LoVo (cell line): ENCODE measurements at regions not wholly inside any gene's neighbourhood (a gene's known extent, or its start where the extent isn't known, plus 50 kb on each side); places are given as distances from the start of the nearest gene placed in this dataset.
A peak's percentile ranks its signal among the peaks of the same experiment; 100 is the strongest.
"Not testable (repeated sequence)": the region's sequence is repeated elsewhere in the genome, so short reads cannot be mapped to it uniquely, and the experiment has no call there.

Experiments
- DNase-seq: peaks from one replicate; pipeline ENCODE4 v3.0.0-alpha.2; 2016; ENCODE audit warnings: low spot score

- DNase-seq = no peak
Observed at GRCh38 chr10:121303287-121303890, 294.9 kb downstream of the FGFR2 start.

GRCh38 chr10:121305066-121305465 lies 293.2 kb downstream of the FGFR2 start:
- DNase-seq = no peak

GRCh38 chr10:121306159-121306673 lies 292.0 kb downstream of the FGFR2 start:
- DNase-seq = no peak

DNA sequence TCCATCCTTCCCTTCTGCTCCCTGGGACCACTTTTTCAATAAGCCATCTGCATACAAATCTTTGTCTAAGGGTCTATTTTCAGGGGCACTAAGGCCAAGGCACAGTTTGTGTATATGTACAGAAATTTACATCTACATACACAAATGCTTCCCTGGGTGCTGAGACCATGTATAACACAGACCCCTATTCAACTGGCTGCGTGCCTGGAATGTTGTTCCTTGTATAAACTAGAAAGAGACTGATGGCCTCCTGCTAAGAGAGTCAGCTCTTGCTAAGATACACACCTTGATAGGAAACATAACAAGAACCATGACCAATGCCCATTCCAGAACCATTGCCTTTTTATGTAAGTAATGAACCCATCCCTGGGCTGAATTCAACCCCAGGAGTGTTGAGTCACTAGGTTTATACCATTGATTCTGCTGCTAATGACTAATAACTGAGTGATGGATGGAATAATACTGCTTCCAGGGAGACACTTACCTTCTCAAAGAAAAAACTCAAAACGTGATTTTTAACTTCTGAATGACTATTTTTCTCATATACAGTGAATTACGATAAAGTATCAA lies 290.7 kb downstream of the FGFR2 start:
- no peak for DNase-seq

GRCh38 chr10:121308020-121308419 lies 290.2 kb downstream of the FGFR2 start:
- no peak for DNase-seq

GRCh38 chr10:121309164-121309563 lies 289.1 kb downstream of the FGFR2 start:
- no peak for DNase-seq

DNA sequence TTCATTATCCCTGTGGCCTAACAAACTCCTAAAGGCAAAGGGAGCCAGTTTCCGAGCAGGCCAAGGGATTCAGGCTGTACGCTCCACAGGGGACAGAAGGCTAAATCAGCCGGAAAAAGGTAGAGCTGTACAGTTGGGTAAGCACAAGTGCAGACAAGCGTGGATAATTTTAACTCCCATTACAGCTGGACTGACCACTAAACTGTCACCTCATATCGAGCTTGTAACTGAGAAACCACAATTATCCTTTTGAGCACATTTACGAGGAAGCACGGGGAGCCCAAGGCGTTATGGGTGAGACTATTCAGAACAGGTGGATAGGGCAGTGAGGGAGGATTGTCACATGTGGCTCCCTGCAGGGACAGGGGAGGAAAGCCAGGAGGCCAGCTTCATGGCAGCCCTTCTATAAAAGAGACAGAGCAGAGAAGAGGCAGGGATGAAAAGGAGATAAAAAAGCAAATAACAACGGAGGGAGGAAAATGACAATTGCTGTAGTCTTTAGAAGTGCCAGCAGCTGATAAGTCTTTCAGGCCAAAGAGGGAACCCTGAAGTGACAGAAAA lies 288.0 kb downstream of the FGFR2 start:
- DNase-seq = no peak

DNA sequence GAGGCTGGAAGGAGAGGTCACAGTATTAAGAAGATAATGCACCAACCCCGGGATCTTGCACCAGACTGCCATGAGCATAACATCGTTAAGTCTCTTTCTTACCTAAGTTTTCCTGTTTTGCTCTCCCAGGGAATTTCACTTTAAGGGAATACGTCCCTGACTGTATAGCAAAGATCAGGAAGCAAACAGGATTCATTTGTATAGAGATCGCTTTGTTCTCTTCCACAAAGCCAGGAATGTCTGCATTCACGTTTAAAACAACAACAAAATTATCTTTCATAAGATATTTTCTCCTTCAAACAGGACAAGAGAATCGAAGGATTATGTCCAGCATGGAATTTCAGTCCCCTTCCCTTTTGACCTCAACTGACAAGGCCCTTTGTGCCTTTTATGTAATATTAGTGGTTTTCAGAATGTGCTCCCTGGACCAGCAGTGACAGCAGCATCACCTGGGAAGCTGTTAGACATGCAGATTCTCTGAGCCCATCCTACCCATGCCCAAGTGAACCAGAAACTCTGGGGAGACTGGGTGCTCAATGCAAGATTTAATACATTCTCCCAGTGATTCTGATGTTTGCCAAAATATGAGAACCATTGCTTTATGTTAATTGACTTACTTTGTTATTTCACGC lies 286.3 kb downstream of the FGFR2 start:
- no peak for DNase-seq

DNA sequence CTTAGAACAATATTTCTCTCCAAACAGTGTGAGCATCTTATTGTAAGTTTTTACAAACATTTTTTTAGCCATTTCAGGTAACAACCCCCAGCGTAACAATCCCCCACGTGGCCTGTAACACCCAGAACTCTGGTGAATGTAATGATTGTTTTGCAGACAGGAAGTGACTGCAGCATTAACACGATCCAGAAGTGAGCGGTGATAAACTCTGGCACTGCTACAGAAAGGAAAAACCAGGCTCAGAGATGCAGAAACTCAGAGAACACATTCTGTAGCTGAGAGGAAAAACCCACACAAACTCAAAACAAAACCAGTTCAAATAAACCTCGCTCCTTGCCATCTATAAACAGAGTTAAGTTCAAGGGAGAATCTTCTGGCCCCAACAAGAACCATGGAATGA lies 285.7 kb downstream of the FGFR2 start:
- no peak for DNase-seq

DNA sequence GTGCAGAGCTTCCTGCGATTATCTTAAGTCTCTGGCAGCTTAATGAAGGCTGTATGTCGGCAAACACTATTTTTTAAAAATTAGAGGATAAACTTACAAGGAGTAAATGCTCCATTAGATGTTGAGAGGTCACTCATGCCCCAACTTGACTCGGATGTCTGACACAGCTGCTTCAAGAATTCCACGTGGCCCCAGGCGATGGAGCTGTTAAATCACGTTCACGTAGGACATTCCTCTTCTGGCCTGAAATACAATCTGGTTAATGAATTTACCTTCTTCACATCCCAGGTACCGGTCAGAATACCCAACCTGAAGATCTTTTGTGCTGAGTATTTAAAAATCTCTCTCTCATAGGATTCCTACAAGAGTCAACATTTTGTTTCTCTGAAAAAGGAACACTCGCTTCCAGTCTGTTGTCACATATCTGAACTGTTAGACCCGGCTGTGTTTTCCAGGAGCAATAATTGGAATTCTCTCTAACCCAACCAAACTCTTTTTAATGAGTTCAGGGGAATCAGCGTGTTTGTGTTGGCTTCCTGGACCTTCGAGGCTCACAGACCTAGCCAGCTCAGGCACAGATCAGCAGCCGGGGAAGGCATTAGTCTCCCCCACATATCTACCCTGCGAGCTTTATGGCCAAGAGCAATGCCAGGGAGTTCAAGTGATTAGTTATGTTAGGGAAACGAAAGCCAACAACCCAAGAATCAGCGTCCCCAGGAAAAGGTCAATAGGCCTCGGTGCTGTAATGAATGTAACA lies 284.9 kb downstream of the FGFR2 start:
- no peak for DNase-seq

GRCh38 chr10:121316432-121316831 lies 281.8 kb downstream of the FGFR2 start:
- no peak for DNase-seq

- DNase-seq = no peak
Observed at GRCh38 chr10:121317374-121317773, 280.9 kb downstream of the FGFR2 start.

GRCh38 chr10:121322046-121322445 lies 276.2 kb downstream of the FGFR2 start:
- DNase-seq = no peak

DNA sequence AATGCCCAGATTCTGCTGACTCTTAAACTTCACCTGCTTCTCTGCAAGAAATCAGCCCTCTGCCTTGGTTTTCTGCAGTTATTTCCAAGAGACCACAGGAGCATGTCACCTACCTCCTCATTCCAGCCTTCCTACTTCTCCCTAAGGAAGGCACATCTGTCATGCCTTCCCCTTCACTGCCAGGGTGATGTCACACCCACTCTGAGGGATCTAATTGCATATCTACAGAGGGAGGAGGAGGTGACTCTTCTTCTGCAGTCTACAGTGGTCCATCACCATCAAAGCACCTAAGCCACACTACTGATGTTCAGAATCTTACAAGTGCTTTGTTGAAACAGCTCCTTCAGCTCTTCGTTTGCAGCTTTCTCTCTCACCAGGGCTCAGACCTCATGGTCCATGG lies 275.5 kb downstream of the FGFR2 start:
- DNase-seq = no peak

- no peak for DNase-seq
Observed at GRCh38 chr10:121323443-121323842, 274.8 kb downstream of the FGFR2 start.

DNA sequence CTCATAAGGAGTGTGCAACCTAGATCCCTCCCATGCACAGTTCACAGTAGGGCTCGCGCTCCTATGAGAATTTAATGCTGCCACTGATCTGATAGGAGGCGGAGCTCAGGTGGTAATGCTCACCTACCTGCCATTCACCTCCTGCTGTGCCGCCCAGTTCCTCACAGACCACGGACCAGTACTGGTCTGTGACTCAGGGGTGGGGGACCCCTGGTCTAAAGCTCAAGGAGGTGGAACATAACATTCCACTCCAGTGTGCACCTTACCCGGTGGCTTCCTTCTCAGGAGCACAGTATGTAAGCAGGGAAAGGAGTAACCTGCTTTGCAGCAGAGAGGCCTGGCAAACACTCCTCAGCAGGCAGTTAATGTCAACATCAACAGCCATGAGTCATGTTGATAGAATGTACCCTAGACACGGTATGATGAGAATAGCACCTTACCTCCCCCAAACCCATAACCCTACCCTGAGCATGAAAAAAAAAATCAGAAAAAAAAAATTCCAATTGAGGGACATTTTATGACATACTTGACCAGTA lies 273.5 kb downstream of the FGFR2 start:
- DNase-seq = peak; percentile 66

- DNase-seq = peak; percentile 76
Observed at GRCh38 chr10:121325490-121326231, 272.6 kb downstream of the FGFR2 start.

GRCh38 chr10:121326905-121327304 lies 271.3 kb downstream of the FGFR2 start:
- DNase-seq = no peak

GRCh38 chr10:121327727-121328126 lies 270.5 kb downstream of the FGFR2 start:
- DNase-seq = no peak

GRCh38 chr10:121329631-121330030 lies 268.6 kb downstream of the FGFR2 start:
- DNase-seq = not testable (repeated sequence)

DNA sequence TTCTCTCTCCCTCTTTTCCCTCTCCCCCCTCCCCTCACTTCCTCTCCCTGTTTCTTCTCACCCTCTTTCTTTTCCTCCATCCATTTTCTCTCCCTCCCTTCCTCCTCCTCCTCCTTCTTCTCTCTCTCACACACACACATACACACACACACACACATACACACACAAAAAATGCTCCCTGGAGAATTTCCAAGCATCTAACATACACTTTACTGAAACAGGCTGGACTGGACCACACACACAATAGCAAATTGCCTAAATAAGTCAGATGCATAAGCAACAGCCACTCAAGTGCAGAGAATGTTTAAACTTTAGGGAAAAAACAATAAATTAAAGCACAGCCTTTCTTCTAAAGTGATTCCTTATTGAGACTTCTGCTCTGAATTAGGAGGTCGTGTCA lies 267.7 kb downstream of the FGFR2 start:
- DNase-seq = no peak

GRCh38 chr10:121332353-121332752 lies 265.9 kb downstream of the FGFR2 start:
- DNase-seq = no peak
